Embryonic facial prominence (tissue), 1 donor: ENCODE measurements at regions not wholly inside any gene's neighbourhood (a gene's known extent, or its start where the extent isn't known, plus 50 kb on each side); places are given as distances from the start of the nearest gene placed in this dataset.
A peak's percentile ranks its signal among the peaks of the same experiment; 100 is the strongest.

ENCODE experiments used
- DNase-seq: peaks from one replicate; pipeline ENCODE4 v3.0.0-alpha.2; 2016; ENCODE audit errors: extremely low spot score

DNA sequence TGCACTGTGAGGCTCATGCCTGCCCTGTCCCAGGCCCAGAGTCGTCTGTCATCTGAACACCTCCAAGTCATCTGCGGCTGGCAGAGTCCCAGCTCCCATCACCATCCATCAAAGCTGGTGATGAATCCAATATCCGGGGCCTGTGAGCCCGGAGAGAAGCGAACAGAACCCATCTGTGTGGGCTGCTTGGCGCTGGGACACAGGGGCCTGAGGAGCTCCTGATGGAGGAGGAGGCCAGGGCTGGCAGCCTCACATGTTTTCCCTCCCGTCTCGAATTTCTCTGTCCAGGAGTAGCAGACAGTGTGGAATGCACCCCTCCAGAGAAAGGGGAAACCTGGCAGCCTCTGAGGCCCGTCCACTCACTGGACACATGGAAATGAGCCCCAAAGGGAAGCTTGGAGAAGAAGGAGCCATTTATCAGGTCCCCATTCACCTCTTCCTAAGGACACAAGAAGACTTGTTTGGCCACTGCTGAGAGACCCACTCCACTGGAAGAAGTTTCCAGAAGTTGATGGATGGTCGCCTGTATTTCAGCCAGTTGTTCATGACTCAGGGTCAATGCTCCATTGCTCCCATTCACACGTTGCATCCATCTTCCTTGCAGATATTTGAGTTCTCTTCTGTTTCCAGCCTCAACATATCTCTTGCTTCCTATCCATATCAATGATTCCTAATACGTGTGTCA, 307.5 kb upstream of the SULF2 start:
- no peak for DNase-seq

DNA sequence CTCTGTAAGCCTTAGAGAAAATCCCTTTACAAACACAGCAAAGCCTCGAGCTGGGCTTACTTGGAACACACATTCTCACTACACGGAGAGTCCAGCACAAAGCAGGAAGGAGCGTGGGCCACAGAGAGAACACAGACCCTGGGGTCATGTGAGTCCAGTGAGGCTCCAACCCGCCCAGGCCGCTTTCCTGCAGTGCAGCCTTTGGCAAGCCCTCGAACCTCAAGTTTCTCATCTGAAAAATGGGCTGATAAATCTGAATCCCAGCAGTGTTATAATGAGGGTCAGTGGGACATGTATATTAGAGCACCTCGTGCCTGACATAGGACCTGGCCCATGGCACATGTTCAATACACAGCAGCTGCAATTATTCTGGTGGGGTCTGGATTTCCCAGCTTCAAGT, 305.5 kb upstream of the SULF2 start:
- DNase-seq, result no peak

DNA sequence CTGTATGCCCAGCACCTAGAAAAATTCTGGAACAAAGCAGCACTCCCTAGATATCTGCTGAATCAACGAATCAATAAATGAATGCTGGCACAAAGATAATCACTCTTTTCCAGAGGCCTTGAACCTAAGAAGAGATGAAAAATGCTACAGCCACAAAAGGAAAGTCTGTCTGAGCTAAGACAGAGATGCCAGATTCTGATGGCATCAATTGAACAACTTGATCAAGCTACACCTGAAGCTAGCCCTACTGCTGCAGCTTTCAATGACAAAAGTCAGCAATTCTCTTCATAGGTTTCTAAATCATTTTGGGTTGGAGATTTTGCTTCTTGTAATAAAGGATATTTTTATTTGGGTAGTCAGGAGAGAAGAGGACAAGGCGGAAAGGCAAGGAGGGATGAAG, 305.0 kb upstream of the SULF2 start:
- DNase-seq, result no peak

DNA sequence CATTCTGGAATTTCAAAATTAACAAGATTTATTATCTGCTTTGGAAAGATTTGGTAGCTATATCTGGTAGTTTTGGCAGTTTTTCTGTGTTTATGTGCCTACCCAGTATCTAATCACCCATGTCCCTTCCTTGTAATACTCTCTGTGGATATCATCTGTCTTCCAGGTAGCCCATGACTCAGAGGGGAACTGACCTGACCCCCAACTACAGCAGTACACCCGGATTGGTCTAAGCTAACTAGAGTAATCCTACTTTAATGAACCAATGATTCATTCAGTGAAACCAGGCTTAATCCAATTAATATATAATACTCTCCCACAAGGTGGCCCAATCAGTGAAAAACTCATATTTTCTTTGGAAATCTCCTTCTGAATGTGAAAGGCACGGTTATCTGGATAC, 295.3 kb upstream of the SULF2 start:
- no peak for DNase-seq

DNA sequence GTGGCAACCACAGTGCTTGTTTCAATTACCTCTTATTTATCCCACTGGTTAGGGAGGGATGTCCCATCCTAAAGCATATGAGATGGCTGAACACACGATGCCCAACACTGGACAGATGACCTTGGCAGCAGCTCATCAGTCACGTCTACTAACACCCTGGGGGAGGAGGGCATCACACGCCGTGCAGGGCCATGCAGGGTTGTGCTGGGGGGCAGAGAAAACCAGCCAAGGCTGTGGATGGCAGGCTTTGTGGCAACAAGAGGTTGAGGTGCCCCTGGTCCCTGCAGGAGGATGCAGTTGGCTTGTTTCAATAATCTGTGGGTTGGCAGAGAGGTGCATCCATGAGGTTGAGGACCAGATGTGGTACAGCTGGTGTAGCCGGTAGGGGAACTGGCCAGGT, 293.7 kb upstream of the SULF2 start:
- DNase-seq, result no peak

DNA sequence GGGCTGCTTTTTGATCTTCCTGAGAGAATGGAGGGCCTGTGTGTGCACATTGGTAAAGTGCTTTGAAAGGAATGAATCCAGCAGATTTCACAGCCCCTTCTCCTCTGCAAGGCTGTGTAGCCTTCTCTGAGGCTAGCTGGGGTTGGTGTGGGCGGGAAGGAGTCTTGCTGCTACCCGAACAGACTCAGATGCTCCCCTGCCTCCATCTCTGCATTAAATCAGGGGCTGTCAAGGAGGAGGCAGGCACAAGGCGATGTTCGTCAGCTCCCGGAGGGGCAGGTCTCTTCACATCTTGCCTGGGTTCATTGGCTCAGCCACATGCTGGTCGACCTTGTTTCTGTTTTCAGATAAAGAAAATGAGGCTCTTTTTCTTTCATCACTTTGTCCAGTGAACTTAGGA, 291.5 kb upstream of the SULF2 start:
- no peak for DNase-seq

DNA sequence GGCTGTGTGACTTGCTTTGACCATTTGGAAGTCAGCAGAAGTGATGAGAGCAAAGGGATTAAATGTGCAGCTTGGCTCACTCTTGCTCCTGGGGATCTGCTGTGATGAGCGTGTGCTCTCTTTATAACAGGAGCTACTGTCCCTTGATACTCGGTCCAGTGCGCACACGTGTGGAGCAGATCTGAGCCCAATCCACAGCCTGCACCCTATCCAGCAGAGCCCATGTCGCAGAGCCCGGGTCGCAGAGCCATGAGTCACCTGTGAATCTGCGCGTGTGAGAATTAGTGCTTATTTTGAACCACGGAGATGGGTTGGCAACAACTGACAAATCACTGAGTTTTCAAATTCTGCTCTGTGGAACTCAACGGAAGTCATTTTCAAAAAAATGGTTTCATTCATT, 291.0 kb upstream of the SULF2 start:
- no peak for DNase-seq

DNA sequence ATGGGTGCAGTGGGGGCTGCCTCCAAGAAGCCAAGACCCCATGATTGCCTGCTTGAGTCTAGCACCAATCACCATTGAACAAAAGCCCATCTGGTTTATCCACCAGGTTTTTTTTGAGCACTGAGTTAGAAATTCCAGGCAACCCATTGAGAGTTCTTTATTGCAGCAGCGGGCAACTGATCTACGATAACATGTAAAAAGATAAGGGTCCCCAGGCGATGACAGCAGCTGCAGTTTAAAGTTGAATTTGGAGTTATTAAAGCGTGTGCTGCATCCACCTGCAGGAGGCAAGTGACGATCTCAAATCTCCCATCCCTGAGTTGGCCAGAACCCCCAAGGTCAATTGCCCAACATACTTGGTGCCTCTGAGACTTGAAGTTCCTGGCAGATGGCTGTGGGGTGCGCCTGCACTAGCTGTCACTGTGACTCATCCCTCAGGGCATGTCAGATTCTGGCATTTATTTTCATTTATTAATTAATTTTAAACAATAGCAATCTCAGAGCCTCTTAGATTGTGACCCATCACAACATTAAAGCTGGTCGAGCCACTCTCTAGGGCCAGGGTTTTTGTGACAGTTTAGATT, 290.4 kb upstream of the SULF2 start:
- DNase-seq, result no peak

DNA sequence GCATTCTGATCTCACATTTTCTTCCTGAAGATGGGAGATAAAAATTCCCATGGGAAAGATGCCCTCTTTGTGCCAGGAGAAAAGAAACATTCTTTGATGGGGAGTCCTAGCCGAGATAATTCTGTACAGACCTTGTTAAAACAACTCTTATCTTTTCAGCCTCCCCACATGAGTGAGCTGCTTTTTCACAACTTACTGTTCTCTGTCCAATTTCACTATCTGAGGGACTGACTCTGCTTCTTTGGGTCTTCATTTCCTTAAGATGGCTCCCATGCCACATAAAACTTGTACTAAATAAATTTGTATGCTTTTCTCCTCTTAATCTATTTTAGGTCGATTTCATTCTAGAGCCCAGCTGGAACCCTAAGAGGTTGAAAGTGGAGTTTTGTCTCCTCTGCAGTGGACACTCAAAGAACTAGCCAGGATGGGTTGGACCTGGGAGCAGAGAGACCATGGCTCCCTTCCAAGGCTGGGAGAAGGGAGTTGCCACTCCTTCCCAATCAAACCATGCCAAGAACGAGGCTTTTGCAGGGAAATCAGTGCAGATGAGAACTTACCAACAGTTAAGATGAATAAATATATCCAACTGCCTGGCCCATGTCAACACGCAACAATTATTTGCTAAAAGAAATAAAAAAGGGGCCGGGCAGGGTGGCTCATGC, 285.8 kb upstream of the SULF2 start:
- no peak for DNase-seq

DNA sequence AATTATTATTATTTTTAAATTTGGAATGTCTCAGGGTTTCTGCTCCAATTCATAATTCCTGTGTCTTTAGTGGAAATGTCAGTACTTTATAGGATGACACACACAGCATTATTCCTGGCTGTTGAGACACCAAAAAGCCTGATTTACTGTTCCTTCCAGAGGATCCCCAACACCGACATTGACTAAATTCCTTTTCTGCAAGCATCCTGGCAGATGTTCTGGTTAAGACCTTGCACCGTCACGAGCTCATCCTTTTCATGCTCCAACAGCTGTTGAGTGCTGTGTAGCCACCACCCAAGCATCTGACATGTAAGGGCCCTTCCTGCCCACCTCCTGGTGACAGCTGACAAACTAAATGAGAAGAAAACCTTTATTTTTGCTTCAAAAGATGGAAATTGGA, 284.3 kb upstream of the SULF2 start:
- DNase-seq, result no peak

DNA sequence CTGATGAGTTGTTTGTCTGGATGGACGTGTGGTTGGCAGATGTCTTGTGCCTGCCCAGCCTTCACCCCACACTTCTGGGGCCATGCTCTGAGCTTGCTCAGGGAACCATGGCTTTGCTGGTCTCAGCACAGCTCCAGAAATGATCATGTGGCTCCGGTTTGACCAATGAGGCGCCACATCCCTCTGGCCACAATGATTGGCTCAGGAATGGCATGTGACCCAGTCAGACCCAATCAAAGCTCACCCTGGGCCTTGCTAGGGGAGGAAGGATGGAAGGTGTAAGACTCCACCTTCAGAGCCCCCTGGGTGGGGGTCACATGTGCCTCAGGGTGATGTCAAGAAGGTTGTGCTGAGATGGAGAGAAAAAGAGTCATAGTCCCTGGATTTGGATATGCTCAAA, 281.6 kb upstream of the SULF2 start:
- no peak for DNase-seq

DNA sequence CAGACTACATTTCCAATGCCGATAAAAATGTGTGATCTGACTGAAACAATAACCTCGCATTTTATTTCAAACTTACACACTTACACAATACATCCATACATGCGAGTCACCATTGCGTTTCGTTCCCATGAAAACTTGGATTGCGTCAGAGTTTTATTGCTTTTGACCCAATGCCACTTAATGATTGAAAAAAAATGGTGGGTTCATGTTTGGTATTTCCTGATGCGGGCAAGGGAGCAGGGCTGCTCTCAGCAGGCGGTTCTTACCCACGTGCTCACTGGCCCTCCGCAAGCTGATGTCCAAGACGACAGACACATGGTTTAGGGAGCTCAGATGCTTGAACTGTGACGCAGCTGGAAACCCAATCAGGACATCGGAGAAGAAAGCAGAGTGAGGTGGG, 281.0 kb upstream of the SULF2 start:
- no peak for DNase-seq

DNA sequence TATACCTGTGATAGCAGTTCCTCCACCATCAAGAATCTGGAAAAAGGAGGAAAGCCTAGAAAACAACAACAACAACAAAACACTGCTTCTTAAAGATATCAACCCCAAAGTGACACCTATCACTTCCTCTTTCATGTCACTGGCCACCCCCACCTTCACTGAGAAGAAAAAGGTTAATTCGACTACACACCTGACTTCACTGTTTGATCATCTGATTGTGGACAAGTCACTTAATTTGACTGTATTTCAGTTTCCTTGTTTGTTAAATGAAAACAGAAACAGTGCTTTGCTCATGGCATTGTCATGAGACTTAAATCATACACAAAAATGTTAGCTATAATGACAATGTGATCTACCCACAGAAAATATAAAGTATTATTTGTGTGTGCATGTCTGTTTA, 280.6 kb upstream of the SULF2 start:
- no peak for DNase-seq

DNA sequence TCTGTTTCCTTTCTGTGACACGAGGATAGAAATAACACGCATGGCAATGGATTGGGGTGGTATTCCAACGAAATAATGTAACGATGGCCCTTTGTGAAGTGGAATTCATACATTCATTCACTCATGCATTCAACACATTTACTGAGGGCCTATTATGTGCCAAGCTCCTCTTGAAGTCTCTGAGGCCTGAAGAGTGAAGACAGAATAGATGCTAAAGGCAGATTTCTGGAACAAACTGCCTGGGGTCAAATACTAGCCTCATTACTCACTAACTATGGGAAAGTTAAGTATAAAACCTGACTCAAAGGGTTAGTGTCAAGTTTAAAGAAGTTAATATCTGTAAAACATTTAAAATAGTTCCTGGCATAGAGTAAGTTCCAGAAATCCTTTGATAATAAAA, 279.6 kb upstream of the SULF2 start:
- DNase-seq, result no peak

DNA sequence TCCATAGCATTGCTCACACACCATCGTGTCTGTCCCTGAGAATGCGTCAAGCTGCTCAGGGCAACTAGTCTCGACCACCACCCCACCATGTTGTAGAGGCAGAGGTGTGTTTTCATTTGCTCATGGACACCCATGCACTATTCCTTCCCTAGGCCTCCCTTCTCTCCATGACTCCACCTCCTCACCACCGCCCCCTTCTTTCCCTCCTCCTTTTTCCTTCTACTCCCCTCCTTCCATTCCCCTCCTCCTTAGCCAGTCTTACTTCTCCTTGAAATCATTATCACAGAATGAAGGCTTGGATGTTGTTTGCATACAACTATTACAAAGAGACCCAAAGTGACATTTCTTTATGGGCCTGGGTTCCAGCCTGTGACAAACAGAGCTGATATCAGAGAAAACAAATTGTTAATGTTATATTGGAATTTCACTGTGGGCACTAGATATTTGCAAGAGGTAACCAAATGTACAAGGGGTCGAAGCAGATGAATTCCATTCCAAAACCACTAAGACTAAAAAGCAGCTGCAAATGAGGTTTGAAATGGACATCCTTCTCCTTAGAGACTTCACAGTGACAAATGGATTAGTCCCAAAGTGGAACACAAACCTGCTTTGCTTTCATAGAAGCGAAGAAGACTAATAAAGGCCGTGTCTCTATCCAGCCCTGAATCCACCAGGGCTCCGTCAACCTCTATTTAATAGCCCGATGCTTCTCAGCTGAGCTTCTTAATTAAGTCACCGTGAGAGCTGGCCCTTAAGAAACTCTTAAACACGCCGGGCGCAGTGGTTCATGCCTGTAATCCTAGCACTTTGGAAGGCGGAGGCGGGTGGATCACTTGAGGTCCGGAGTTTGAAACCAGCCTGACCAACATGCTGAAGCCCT, 275.8 kb upstream of the SULF2 start:
- no peak for DNase-seq

DNA sequence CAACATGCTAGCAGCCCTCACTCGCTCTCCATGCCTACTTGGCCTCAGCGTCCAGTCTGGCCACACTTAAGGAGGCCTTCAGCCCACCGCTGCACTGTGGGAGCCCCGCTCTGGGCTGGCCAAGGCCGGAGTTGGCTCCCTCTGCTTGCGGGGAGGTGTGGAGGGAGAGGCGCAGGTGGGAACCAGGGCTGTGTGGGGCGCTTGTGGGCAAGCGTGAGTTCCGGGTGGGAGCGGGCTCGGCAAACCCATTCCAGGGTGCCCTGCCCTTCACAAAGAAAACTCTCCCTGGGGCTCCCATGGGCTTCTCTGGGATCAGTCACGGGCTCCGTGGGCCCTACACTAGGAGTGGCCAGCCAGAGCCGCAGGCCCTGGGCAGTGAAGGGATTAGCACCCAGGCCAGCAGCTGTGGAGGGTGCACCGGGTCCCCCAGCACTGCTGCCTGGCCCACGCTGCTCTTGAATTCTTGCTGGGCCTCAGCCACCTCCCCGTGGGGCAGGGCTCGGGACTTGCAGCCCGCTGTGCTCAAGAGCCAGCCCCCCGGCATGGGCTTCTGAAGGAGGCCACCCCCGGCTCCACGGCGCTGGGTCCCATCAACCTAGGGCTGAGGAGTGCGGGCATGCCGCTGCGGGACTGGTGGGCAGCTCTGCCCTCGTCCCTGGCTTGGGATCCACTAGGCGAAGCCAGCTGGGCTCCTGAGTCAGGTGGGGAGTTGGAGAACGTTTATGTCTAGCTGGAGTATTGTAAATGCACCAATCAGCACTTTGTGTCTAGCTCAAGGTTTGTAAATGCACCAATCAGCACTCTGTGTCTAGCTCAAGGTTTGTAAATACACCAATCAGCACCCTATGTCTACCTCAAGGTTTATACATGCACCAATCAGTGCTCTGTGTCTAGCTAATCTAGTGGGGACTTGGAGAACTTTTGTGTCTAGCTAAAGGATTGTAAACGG, 273.6 kb upstream of the SULF2 start:
- DNase-seq, result no peak

DNA sequence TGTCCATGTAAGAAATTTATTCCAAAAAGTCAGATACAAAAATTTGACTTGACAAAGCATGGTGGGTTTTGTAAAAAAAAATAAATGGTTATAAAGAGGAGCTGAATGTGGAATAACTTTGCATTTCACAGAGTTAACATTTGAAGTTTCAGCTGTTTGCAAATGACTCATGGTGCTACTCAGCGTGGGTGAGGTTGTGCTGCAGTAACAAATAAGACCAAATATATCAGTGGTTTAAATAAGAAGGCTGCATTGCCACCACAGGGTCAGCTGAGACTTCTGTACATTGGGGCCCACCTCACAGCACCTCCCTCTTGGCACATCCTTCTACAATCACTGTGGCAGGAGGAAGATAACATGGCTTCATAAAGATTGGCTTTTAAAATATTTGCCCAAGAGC, 272.5 kb upstream of the SULF2 start:
- DNase-seq, result no peak

DNA sequence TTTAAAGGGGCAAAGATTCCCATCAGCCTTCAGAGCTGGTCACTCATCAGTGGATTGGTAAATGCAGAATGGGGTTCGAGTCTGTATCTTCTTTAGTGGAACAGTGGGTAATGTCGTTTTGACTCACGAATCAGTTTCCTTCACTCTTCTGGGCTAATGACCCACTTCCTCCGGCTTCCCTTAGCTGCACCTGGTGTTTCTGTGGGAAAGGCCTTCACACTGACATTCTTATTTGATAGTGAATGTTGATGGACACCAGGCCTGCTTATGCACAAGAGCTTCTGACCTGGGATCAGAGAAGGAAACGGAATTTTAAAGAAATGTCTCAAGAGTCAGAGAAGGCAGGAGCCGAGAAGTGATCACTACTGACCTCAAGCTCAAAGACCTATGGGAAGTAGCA, 272.0 kb upstream of the SULF2 start:
- no peak for DNase-seq

DNA sequence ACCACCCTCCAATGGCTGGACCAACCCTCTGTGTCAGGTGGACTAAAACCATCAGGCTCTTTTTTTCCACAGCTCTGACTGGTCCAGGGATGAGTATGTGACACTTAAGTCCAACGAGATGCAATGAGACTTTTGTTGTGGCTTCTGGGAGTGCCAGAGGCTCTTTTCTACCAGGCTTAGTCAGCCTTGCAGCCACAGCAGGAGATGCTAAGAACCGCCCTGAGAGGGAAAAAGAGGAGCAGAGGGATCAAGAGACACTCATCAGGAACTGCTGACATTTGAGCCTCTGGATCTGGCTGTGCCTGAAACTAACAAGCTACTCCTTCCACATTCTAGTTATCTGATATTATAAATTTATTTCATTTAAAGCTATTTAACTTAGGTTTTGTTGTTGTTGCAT, 270.9 kb upstream of the SULF2 start:
- no peak for DNase-seq

DNA sequence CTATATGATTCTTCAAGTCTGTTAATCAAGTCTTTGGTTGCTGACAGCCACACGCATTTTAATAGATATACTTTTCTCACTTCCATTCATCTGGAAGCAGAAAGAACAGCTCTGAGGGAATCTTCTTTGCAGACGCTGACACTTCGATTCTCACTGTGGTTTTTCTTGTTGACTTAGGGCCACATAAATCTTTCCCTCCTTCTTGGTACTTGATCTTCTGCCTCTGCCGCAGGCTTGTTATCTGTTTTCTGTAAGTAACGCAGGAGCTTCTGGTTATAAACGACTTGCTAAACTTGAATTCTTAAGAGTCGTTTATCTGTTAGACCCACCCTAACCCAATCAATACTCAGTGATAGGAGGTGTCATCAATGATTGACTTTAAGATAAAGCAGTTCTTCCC, 268.8 kb upstream of the SULF2 start:
- no peak for DNase-seq

DNA sequence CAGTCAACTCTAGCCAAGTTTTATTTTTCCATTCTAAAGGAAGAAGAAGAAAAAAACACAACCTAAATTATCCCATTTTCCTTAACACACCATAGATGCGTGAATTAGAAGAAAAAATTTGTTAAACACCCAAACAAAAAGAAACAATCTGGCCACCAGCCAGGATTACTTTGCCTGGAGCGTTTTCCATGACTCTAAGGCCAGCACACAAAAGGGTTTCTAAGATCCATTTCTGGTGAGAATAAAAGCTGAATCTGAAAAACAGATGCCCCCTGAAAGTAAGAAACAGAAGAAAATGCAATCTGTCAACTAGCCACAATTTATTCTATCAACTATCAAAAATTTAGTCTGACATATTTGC, 267.2 kb upstream of the SULF2 start:
- peak; percentile 50 for DNase-seq
